NT2/D1 (cell line): ENCODE measurements at regions not wholly inside any gene's neighbourhood (a gene's known extent, or its start where the extent isn't known, plus 50 kb on each side); places are given as distances from the start of the nearest gene placed in this dataset.

Experiments
- SUZ12 ChIP-seq: IDR thresholded peaks from 2 replicates; pipeline ENCODE4 v1.6.1; 2011; ENCODE audit not compliant: insufficient read length, insufficient read depth; ENCODE audit errors: extremely low read depth
- YY1 ChIP-seq: IDR thresholded peaks from 2 replicates; pipeline ENCODE4 v1.6.1; 2011; ENCODE audit not compliant: insufficient read length, insufficient read depth
- ZNF274 ChIP-seq: IDR thresholded peaks from 2 replicates; pipeline ENCODE4 v1.6.1; 2011; ENCODE audit warnings: mild to moderate bottlenecking, low read depth, low read length

DNA sequence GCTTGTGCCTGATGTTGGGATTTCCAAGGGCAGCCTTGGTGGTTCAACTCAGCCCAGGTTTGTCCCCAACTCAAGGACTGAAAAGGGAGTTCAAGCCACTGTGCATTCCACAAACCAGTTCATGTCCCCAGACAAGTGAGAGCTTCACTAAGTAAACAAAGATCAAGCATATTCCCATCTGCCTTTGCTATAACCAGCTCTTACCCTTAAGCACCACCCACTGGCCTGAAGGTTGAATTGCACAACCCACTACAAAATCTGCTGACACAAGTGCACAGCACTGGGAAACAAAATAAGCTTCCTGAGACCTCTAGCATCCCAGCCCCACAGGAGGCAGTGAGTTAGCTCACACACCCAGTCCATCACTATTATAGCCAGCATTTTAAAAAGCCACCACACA is 516.7 kb downstream of the NR4A2 start:
- TF ChIP-seq ZNF274, result no peak
- no peak for TF ChIP-seq YY1
- no peak for TF ChIP-seq SUZ12
